ENCODE measurements at regions not wholly inside any gene's neighbourhood (a gene's known extent, or its start where the extent isn't known, plus 50 kb on each side); places are given as distances from the start of the nearest gene placed in this dataset.

DNA sequence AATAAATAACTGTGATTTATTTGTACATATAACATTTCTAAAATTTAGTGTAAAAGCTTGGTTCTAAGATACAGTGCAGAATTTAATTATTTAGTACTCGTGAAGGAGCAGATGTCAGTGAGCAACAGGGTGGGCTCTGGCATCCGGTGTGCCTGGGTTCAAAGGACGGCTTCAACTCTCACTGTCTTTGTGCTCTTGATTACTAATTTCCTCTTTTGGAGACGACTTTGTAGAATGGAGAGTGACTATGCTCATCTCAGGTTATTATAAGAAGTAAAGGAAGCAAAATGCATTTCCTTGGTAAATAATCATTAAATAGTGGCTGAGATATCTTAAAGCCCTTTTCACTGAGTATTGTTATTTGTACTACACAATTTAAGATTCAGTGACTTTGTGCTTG is 271.7 kb downstream of the ASXL3 start (continued):
- TF ChIP-seq, protein P1, sequence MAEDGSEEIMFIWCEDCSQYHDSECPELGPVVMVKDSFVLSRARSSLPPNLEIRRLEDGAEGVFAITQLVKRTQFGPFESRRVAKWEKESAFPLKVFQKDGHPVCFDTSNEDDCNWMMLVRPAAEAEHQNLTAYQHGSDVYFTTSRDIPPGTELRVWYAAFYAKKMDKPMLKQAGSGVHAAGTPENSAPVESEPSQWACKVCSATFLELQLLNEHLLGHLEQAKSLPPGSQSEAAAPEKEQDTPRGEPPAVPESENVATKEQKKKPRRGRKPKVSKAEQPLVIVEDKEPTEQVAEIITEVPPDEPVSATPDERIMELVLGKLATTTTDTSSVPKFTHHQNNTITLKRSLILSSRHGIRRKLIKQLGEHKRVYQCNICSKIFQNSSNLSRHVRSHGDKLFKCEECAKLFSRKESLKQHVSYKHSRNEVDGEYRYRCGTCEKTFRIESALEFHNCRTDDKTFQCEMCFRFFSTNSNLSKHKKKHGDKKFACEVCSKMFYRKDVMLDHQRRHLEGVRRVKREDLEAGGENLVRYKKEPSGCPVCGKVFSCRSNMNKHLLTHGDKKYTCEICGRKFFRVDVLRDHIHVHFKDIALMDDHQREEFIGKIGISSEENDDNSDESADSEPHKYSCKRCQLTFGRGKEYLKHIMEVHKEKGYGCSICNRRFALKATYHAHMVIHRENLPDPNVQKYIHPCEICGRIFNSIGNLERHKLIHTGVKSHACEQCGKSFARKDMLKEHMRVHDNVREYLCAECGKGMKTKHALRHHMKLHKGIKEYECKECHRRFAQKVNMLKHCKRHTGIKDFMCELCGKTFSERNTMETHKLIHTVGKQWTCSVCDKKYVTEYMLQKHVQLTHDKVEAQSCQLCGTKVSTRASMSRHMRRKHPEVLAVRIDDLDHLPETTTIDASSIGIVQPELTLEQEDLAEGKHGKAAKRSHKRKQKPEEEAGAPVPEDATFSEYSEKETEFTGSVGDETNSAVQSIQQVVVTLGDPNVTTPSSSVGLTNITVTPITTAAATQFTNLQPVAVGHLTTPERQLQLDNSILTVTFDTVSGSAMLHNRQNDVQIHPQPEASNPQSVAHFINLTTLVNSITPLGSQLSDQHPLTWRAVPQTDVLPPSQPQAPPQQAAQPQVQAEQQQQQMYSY (CRISPR knock-in tag; IDR thresholded peaks at IDR 0.05) = no peak
- TF ChIP-seq, protein P2, sequence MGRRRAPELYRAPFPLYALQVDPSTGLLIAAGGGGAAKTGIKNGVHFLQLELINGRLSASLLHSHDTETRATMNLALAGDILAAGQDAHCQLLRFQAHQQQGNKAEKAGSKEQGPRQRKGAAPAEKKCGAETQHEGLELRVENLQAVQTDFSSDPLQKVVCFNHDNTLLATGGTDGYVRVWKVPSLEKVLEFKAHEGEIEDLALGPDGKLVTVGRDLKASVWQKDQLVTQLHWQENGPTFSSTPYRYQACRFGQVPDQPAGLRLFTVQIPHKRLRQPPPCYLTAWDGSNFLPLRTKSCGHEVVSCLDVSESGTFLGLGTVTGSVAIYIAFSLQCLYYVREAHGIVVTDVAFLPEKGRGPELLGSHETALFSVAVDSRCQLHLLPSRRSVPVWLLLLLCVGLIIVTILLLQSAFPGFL (CRISPR knock-in tag; IDR thresholded peaks at IDR 0.05; ENCODE audit: borderline replicate concordance) = no peak
- TF ChIP-seq TEAD4 (CRISPR knock-in tag; IDR thresholded peaks at IDR 0.05) (no peak), USF1 (CRISPR knock-in tag; IDR thresholded peaks at IDR 0.05) (no peak)
- TF ChIP-seq, protein P3, sequence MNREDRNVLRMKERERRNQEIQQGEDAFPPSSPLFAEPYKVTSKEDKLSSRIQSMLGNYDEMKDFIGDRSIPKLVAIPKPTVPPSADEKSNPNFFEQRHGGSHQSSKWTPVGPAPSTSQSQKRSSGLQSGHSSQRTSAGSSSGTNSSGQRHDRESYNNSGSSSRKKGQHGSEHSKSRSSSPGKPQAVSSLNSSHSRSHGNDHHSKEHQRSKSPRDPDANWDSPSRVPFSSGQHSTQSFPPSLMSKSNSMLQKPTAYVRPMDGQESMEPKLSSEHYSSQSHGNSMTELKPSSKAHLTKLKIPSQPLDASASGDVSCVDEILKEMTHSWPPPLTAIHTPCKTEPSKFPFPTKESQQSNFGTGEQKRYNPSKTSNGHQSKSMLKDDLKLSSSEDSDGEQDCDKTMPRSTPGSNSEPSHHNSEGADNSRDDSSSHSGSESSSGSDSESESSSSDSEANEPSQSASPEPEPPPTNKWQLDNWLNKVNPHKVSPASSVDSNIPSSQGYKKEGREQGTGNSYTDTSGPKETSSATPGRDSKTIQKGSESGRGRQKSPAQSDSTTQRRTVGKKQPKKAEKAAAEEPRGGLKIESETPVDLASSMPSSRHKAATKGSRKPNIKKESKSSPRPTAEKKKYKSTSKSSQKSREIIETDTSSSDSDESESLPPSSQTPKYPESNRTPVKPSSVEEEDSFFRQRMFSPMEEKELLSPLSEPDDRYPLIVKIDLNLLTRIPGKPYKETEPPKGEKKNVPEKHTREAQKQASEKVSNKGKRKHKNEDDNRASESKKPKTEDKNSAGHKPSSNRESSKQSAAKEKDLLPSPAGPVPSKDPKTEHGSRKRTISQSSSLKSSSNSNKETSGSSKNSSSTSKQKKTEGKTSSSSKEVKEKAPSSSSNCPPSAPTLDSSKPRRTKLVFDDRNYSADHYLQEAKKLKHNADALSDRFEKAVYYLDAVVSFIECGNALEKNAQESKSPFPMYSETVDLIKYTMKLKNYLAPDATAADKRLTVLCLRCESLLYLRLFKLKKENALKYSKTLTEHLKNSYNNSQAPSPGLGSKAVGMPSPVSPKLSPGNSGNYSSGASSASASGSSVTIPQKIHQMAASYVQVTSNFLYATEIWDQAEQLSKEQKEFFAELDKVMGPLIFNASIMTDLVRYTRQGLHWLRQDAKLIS (CRISPR knock-in tag; IDR thresholded peaks at IDR 0.05; ENCODE audit: borderline replicate concordance) = no peak

GRCh38 chr18:33844232-33844631 is 266.2 kb downstream of the ASXL3 start:
- ATAC-seq = no peak
- H3K9me3 Mint-ChIP-seq = no peaks in the 10 kb centered on the region
- H3K36me3 Mint-ChIP-seq = no peaks in the 10 kb centered on the region
- TF ChIP-seq RORB (CRISPR knock-in tag; IDR thresholded peaks at IDR 0.05) = no peak
- no peak for TF ChIP-seq ZNF512 (CRISPR knock-in tag; IDR thresholded peaks at IDR 0.05; ENCODE audit: borderline replicate concordance)
- no peak for TF ChIP-seq JAZF1 (CRISPR knock-in tag; IDR thresholded peaks at IDR 0.05)
- no peak for TF ChIP-seq TEAD1 (CRISPR knock-in tag; IDR thresholded peaks at IDR 0.05)
- no peak for TF ChIP-seq CBFB (CRISPR knock-in tag; IDR thresholded peaks at IDR 0.05; ENCODE audit: low read depth)
- TF ChIP-seq NFYB (CRISPR knock-in tag; conservative IDR thresholded peaks at IDR 0.05; ENCODE audit: low read depth) = no peak
- no peak for TF ChIP-seq ZNF263 (CRISPR knock-in tag; IDR thresholded peaks at IDR 0.05; ENCODE audit: low read depth)
- no peak for TF ChIP-seq ZNF232 (CRISPR knock-in tag; IDR thresholded peaks at IDR 0.05)
- TF ChIP-seq, protein P4, sequence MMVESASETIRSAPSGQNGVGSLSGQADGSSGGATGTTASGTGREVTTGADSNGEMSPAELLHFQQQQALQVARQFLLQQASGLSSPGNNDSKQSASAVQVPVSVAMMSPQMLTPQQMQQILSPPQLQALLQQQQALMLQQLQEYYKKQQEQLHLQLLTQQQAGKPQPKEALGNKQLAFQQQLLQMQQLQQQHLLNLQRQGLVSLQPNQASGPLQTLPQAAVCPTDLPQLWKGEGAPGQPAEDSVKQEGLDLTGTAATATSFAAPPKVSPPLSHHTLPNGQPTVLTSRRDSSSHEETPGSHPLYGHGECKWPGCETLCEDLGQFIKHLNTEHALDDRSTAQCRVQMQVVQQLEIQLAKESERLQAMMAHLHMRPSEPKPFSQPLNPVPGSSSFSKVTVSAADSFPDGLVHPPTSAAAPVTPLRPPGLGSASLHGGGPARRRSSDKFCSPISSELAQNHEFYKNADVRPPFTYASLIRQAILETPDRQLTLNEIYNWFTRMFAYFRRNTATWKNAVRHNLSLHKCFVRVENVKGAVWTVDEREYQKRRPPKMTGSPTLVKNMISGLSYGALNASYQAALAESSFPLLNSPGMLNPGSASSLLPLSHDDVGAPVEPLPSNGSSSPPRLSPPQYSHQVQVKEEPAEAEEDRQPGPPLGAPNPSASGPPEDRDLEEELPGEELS (CRISPR knock-in tag; IDR thresholded peaks at IDR 0.05) = no peak
- no peak for TF ChIP-seq ATF3 (CRISPR knock-in tag; conservative IDR thresholded peaks at IDR 0.05)
- no peak for TF ChIP-seq ZNF317 (CRISPR knock-in tag; IDR thresholded peaks at IDR 0.05; ENCODE audit: borderline replicate concordance, low read depth)
- TF ChIP-seq, protein P5, sequence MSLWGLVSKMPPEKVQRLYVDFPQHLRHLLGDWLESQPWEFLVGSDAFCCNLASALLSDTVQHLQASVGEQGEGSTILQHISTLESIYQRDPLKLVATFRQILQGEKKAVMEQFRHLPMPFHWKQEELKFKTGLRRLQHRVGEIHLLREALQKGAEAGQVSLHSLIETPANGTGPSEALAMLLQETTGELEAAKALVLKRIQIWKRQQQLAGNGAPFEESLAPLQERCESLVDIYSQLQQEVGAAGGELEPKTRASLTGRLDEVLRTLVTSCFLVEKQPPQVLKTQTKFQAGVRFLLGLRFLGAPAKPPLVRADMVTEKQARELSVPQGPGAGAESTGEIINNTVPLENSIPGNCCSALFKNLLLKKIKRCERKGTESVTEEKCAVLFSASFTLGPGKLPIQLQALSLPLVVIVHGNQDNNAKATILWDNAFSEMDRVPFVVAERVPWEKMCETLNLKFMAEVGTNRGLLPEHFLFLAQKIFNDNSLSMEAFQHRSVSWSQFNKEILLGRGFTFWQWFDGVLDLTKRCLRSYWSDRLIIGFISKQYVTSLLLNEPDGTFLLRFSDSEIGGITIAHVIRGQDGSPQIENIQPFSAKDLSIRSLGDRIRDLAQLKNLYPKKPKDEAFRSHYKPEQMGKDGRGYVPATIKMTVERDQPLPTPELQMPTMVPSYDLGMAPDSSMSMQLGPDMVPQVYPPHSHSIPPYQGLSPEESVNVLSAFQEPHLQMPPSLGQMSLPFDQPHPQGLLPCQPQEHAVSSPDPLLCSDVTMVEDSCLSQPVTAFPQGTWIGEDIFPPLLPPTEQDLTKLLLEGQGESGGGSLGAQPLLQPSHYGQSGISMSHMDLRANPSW (CRISPR knock-in tag; conservative IDR thresholded peaks at IDR 0.05; ENCODE audit: low read depth) = no peak
- no peak for DNase-seq (ENCODE audit: low spot score)
- no peaks in the 10 kb centered on the region for H3K27me3 Mint-ChIP-seq (ENCODE audit: low read depth)
- no peak overlapping the region for H3K27ac Mint-ChIP-seq
- peaks cover 27% of the 10 kb centered on the region for H3K4me1 Mint-ChIP-seq
- no peak overlapping the region for H3K4me3 Mint-ChIP-seq
- ChIA-PET CTCF (interaction anchor here (1.2 kb wide), 1 partner anchor 380 kb away, joined by 3 read pairs; the partner anchor contains the start of gene NOL4), POLR2A (no interaction called here)

All from WTC11 (cell line).